GM19239 (cell line): ENCODE measurements at regions not wholly inside any gene's neighbourhood (a gene's known extent, or its start where the extent isn't known, plus 50 kb on each side); places are given as distances from the start of the nearest gene placed in this dataset.
"Not testable (repeated sequence)": the region's sequence is repeated elsewhere in the genome, so short reads cannot be mapped to it uniquely, and the experiment has no call there.

Experiments
- DNase-seq: peaks from one replicate; pipeline ENCODE4 v3.0.0; 2011; ENCODE audit warnings: low spot score; ENCODE audit not compliant: insufficient read length
- FAIRE-seq: peaks from 2 replicates; lab custom pipeline; 2011; peaks lifted over from hg19 to GRCh38; lab: Jason Lieb, UNC

- no peak for FAIRE-seq
- DNase-seq, result no peak
Measured at GRCh38 chrY:19644889-19645638, 99.5 kb downstream of the KDM5D start.

GRCh38 chrY:19637651-19638347 is 106.7 kb downstream of the KDM5D start:
- DNase-seq, result no peak
- FAIRE-seq, result peak; percentile 37

GRCh38 chrY:19628926-19629325 is 115.6 kb downstream of the KDM5D start:
- DNase-seq (no peak), FAIRE-seq (no peak)

GRCh38 chrY:19622392-19622791 is 122.1 kb downstream of the KDM5D start:
- FAIRE-seq (no peak), DNase-seq (no peak)

GRCh38 chrY:19621756-19622155 is 122.8 kb downstream of the KDM5D start:
- FAIRE-seq, result no peak
- DNase-seq, result no peak

GRCh38 chrY:19601113-19601512 is 143.4 kb downstream of the KDM5D start:
- DNase-seq (no peak), FAIRE-seq (no peak)

GRCh38 chrY:19600711-19601110 is 143.8 kb downstream of the KDM5D start:
- DNase-seq, result no peak

GRCh38 chrY:19590235-19590634 is 154.3 kb downstream of the KDM5D start:
- DNase-seq (no peak), FAIRE-seq (no peak)

More at GRCh38 chrY:19600711-19601110, 143.8 kb downstream of the KDM5D start:
- no peak for FAIRE-seq

- DNase-seq, result no peak
- no peak for FAIRE-seq
Measured at GRCh38 chrY:19589664-19590063, 154.9 kb downstream of the KDM5D start.

- DNase-seq, result no peak
- FAIRE-seq, result no peak
Measured at GRCh38 chrY:19587311-19587710, 157.2 kb downstream of the KDM5D start.

GRCh38 chrY:19580990-19581389 is 163.5 kb downstream of the KDM5D start:
- not testable (repeated sequence) for DNase-seq, FAIRE-seq

- no peak for DNase-seq
- FAIRE-seq, result no peak
Measured at GRCh38 chrY:19578281-19578874, 166.1 kb downstream of the KDM5D start.

- no peak for DNase-seq
- no peak for FAIRE-seq
Measured at GRCh38 chrY:19577250-19577649, 167.3 kb downstream of the KDM5D start.

- peak; percentile 45 for FAIRE-seq
- no peak for DNase-seq
Measured at GRCh38 chrY:19574939-19575338, 169.6 kb downstream of the KDM5D start.

GRCh38 chrY:19573646-19574045 is 170.9 kb downstream of the KDM5D start:
- FAIRE-seq, result no peak
- no peak for DNase-seq

GRCh38 chrY:19570999-19571398 is 173.5 kb downstream of the KDM5D start:
- FAIRE-seq, result peak; percentile 77
- no peak for DNase-seq

- DNase-seq (no peak), FAIRE-seq (peak; percentile 65)
Measured at GRCh38 chrY:19567943-19568342, 176.6 kb downstream of the KDM5D start.

- FAIRE-seq, result peak; percentile 87
Measured at GRCh38 chrY:19567051-19567921, 177.2 kb downstream of the KDM5D start.

GRCh38 chrY:19559161-19559560 is 185.4 kb downstream of the KDM5D start:
- no peak for DNase-seq
- FAIRE-seq, result no peak

More at GRCh38 chrY:19567051-19567921, 177.2 kb downstream of the KDM5D start:
- peak; percentile 28 for DNase-seq
